Stomach (tissue), 4 donors: ENCODE measurements at regions not wholly inside any gene's neighbourhood (a gene's known extent, or its start where the extent isn't known, plus 50 kb on each side); places are given as distances from the start of the nearest gene placed in this dataset.

Experiments used
- EP300 ChIP-seq: sonication (generic); formaldehyde crosslinking; IDR thresholded peaks from one replicate; pipeline ENCODE4 v1.6.1; 2017; ENCODE audit warnings: antibody characterized with exemption
- POLR2A ChIP-seq, 4 donors: fragments of 450-650 bp; IDR thresholded peaks; one replicate each; pipeline ENCODE4 v1.6.1; 2016; ENCODE audit warnings: antibody characterized with exemption in 4 of 4, control low read depth in 2 of 4, mild to moderate bottlenecking in 1 of 4, moderate library complexity in 1 of 4
- POLR2AphosphoS5 ChIP-seq, 3 donors: sonication (generic); formaldehyde crosslinking; IDR thresholded peaks; one replicate each; pipeline ENCODE4 v1.6.1; 2016; ENCODE audit warnings: antibody characterized with exemption in 3 of 3
- TF ChIP-seq, protein P1 (sequence below), 7 experiments: fragments of 450-650 bp in 4 of 7; fragments of 200-600 bp in 3 of 7; sonication (generic) in 3 of 7; IDR thresholded peaks; one replicate each; pipeline ENCODE4 v1.5.1; 2016 to 2019; ENCODE audit warnings: antibody characterized with exemption in 7 of 7, control low read depth in 2 of 7, mild to moderate bottlenecking in 1 of 7

DNA sequence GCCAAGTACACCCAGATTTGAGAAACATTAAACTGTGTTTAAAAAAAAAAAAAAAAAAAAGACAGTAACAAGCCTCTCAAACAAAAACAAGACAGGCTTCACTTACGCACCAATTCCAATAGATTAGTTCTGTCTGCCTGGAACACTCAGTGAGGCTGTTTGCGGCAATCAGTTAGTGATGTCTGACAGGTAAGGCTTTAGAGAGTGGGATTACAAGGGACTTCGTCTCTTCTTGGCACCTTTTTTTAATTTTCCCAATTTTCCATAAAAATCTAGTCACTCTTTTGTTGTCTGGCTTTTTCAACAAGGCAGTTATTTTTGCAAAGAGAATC lies 79.6 kb downstream of the NCOR2 start:
- TF ChIP-seq POLR2AphosphoS5 (IDR thresholded peaks at IDR 0.05), result no peak
- TF ChIP-seq EP300, result no peak
- TF ChIP-seq, protein P1, sequence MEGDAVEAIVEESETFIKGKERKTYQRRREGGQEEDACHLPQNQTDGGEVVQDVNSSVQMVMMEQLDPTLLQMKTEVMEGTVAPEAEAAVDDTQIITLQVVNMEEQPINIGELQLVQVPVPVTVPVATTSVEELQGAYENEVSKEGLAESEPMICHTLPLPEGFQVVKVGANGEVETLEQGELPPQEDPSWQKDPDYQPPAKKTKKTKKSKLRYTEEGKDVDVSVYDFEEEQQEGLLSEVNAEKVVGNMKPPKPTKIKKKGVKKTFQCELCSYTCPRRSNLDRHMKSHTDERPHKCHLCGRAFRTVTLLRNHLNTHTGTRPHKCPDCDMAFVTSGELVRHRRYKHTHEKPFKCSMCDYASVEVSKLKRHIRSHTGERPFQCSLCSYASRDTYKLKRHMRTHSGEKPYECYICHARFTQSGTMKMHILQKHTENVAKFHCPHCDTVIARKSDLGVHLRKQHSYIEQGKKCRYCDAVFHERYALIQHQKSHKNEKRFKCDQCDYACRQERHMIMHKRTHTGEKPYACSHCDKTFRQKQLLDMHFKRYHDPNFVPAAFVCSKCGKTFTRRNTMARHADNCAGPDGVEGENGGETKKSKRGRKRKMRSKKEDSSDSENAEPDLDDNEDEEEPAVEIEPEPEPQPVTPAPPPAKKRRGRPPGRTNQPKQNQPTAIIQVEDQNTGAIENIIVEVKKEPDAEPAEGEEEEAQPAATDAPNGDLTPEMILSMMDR (IDR thresholded peaks at IDR 0.05), result no peak
- TF ChIP-seq POLR2A (IDR thresholded peaks at IDR 0.05), result no peak
